ENCODE measurements at regions not wholly inside any gene's neighbourhood (a gene's known extent, or its start where the extent isn't known, plus 50 kb on each side); places are given as distances from the start of the nearest gene placed in this dataset.
A peak's percentile ranks its signal among the peaks of the same experiment; 100 is the strongest.
"Not testable (repeated sequence)": the region's sequence is repeated elsewhere in the genome, so short reads cannot be mapped to it uniquely, and the experiment has no call there.

- BruUV-seq (replicated peaks); intact Hi-C loops (cut with micrococcal nuclease; ENCODE audit: unreplicated experiment); POLR2A ChIA-PET; H3K4me1 ChIP-seq (ENCODE audit: control insufficient read depth, insufficient read depth, low read length); in situ Hi-C loops (cut with HindIII; ENCODE audit: low pct_unique_long_range_greater_than_20kb, low sequenced_read_pairs); DNase-seq (ENCODE audit: low read depth, low spot score); H3K4me3 ChIP-seq (ENCODE audit: low read depth in 2 of 2, low read length in 2 of 2); CTCF ChIA-PET; H3K27ac ChIP-seq (ENCODE audit: low read length); H3K36me3 ChIP-seq (ENCODE audit: control insufficient read depth, insufficient read depth, low read length); H3K9me3 ChIP-seq (ENCODE audit: control insufficient read depth, insufficient read depth, low read depth, low read length); H3K27me3 ChIP-seq (ENCODE audit: control insufficient read depth, insufficient read depth, low read length): not testable (repeated sequence)
- TF ChIP-seq CTCF (IDR thresholded peaks at IDR 0.05) = peak; percentile 61
- peak; percentile 80 for ATAC-seq
These were observed 54.5 kb upstream of the UXS1 start for GRCh38 chr2:106248548-106249151.

All from Panc1 (cell line).